Lower leg skin (tissue), 3 donors: ENCODE measurements at regions not wholly inside any gene's neighbourhood (a gene's known extent, or its start where the extent isn't known, plus 50 kb on each side); places are given as distances from the start of the nearest gene placed in this dataset.
"Not testable (repeated sequence)": the region's sequence is repeated elsewhere in the genome, so short reads cannot be mapped to it uniquely, and the experiment has no call there.

Experiments used
- POLR2A ChIP-seq, 2 donors: fragments of 450-650 bp; IDR thresholded peaks; one replicate each; pipeline ENCODE4 v1.6.1; 2016 to 2017; ENCODE audit warnings: antibody characterized with exemption in 2 of 2, mild to moderate bottlenecking in 1 of 2, moderate library complexity in 1 of 2
- TF ChIP-seq, protein P1 (sequence below), 3 donors: fragments of 450-650 bp; IDR thresholded peaks; one replicate each; pipeline ENCODE4 v1.5.1; 2016; ENCODE audit warnings: antibody characterized with exemption in 3 of 3, mild to moderate bottlenecking in 3 of 3, moderate library complexity in 2 of 3

- TF ChIP-seq POLR2A (IDR thresholded peaks at IDR 0.05) = not testable (repeated sequence)
- TF ChIP-seq, protein P1, sequence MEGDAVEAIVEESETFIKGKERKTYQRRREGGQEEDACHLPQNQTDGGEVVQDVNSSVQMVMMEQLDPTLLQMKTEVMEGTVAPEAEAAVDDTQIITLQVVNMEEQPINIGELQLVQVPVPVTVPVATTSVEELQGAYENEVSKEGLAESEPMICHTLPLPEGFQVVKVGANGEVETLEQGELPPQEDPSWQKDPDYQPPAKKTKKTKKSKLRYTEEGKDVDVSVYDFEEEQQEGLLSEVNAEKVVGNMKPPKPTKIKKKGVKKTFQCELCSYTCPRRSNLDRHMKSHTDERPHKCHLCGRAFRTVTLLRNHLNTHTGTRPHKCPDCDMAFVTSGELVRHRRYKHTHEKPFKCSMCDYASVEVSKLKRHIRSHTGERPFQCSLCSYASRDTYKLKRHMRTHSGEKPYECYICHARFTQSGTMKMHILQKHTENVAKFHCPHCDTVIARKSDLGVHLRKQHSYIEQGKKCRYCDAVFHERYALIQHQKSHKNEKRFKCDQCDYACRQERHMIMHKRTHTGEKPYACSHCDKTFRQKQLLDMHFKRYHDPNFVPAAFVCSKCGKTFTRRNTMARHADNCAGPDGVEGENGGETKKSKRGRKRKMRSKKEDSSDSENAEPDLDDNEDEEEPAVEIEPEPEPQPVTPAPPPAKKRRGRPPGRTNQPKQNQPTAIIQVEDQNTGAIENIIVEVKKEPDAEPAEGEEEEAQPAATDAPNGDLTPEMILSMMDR (IDR thresholded peaks at IDR 0.05) = not testable (repeated sequence)
Observed at GRCh38 chr9:65456991-65457390, 172.0 kb upstream of the FOXD4L5 start.
